ACC112 (cell line): ENCODE measurements at regions not wholly inside any gene's neighbourhood (a gene's known extent, or its start where the extent isn't known, plus 50 kb on each side); places are given as distances from the start of the nearest gene placed in this dataset.

ENCODE experiments used
- H2AFZ ChIP-seq: fragments of 200-600 bp; sonication (generic); one replicate; pipeline ENCODE4 v1.6.0; 2017; ENCODE audit warnings: antibody characterized with exemption, low read length; ENCODE audit not compliant: unreplicated experiment
- H3K27ac ChIP-seq: fragments of 200-600 bp; sonication (generic); 2 replicates; pipeline ENCODE4 v1.5.1; 2014; ENCODE audit warnings: low read depth, mild to moderate bottlenecking, antibody characterized with exemption, low read length, moderate library complexity
- H3K27me3 ChIP-seq: fragments of 200-600 bp; sonication (generic); 2 replicates; pipeline ENCODE4 v1.6.1; 2014; ENCODE audit warnings: mild to moderate bottlenecking, antibody characterized with exemption, low read length, moderate library complexity, mixed read lengths; ENCODE audit not compliant: insufficient read depth
- H3K36me3 ChIP-seq: fragments of 200-600 bp; sonication (generic); 2 replicates; pipeline ENCODE4 v1.6.1; 2016; ENCODE audit warnings: mild to moderate bottlenecking, antibody characterized with exemption, low read length, moderate library complexity, mixed read lengths; ENCODE audit not compliant: insufficient read depth
- H3K4me1 ChIP-seq: fragments of 200-600 bp; sonication (generic); one replicate; pipeline ENCODE4 v1.6.1; 2016; ENCODE audit warnings: low read length, mixed read lengths; ENCODE audit not compliant: insufficient read depth, unreplicated experiment, control insufficient read depth
- H3K4me3 ChIP-seq: fragments of 200-600 bp; sonication (generic); 2 replicates; pipeline ENCODE4 v1.5.1; 2014; ENCODE audit warnings: mild to moderate bottlenecking, low read depth, low read length
- H3K79me2 ChIP-seq: fragments of 200-600 bp; sonication (generic); one replicate; pipeline ENCODE4 v1.6.0; 2016; ENCODE audit warnings: low read length; ENCODE audit not compliant: control insufficient read depth, unreplicated experiment, insufficient read depth

- Histone ChIP-seq H3K4me3 (no peak overlapping the region), H3K4me1 (peaks cover 6% of the 10 kb centered on the region), H3K27me3 (no peaks in the 10 kb centered on the region), H3K27ac (no peak overlapping the region), H3K79me2 (no peaks in the 10 kb centered on the region), H2AFZ (no peak overlapping the region), H3K36me3 (no peaks in the 10 kb centered on the region)
Observed at GRCh38 chr10:61153771-61154170, 209.8 kb upstream of the RHOBTB1 start.

- H3K36me3 ChIP-seq, result no peaks in the 10 kb centered on the region
- no peaks in the 10 kb centered on the region for H3K4me1 ChIP-seq
- no peaks in the 10 kb centered on the region for H3K27me3 ChIP-seq
- no peak overlapping the region for H3K4me3 ChIP-seq
- H2AFZ ChIP-seq, result no peak overlapping the region
- no peak overlapping the region for H3K27ac ChIP-seq
- no peaks in the 10 kb centered on the region for H3K79me2 ChIP-seq
Observed at GRCh38 chr10:61151059-61151458, 207.1 kb upstream of the RHOBTB1 start.

GRCh38 chr10:61148451-61148850 lies 204.5 kb upstream of the RHOBTB1 start:
- no peaks in the 10 kb centered on the region for H3K79me2 ChIP-seq
- H3K4me3 ChIP-seq, result no peak overlapping the region
- H2AFZ ChIP-seq, result peak overlapping the region; percentile 28
- no peaks in the 10 kb centered on the region for H3K36me3 ChIP-seq
- no peaks in the 10 kb centered on the region for H3K4me1 ChIP-seq
- H3K27ac ChIP-seq, result no peak overlapping the region
- no peaks in the 10 kb centered on the region for H3K27me3 ChIP-seq

DNA sequence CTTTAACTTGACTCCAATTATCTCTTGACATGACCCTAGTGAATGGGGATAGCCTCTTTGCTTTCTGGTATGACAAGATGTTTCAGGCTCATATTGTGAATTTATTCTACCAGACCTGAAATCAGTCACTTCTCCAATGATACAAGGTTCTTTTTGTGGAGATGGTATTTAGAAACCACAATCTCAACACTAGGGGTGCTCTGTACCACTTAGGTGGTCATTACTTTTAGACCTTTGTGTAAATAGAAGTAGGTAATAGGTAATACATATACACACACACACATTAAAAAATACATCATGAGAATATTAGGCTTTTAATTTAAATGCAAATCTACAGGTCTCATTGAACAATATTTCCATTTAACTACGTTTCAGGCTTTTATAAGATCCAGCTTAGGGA lies 199.0 kb upstream of the RHOBTB1 start:
- Histone ChIP-seq H3K27me3 (no peaks in the 10 kb centered on the region), H3K27ac (no peak overlapping the region), H3K4me1 (no peaks in the 10 kb centered on the region), H3K36me3 (no peaks in the 10 kb centered on the region), H2AFZ (no peak overlapping the region), H3K79me2 (no peaks in the 10 kb centered on the region), H3K4me3 (no peak overlapping the region)

GRCh38 chr10:61140765-61141392 lies 196.9 kb upstream of the RHOBTB1 start:
- Histone ChIP-seq H3K4me3 (no peak overlapping the region), H3K79me2 (no peaks in the 10 kb centered on the region), H2AFZ (peak overlapping the region; percentile 65), H3K4me1 (no peaks in the 10 kb centered on the region), H3K27me3 (no peaks in the 10 kb centered on the region), H3K27ac (no peak overlapping the region), H3K36me3 (no peaks in the 10 kb centered on the region)

- Histone ChIP-seq H3K27ac (no peak overlapping the region), H3K36me3 (no peaks in the 10 kb centered on the region), H3K4me3 (no peak overlapping the region), H3K79me2 (no peaks in the 10 kb centered on the region), H2AFZ (no peak overlapping the region), H3K4me1 (no peaks in the 10 kb centered on the region), H3K27me3 (no peaks in the 10 kb centered on the region)
Observed at GRCh38 chr10:61139592-61139953, 195.6 kb upstream of the RHOBTB1 start.

DNA sequence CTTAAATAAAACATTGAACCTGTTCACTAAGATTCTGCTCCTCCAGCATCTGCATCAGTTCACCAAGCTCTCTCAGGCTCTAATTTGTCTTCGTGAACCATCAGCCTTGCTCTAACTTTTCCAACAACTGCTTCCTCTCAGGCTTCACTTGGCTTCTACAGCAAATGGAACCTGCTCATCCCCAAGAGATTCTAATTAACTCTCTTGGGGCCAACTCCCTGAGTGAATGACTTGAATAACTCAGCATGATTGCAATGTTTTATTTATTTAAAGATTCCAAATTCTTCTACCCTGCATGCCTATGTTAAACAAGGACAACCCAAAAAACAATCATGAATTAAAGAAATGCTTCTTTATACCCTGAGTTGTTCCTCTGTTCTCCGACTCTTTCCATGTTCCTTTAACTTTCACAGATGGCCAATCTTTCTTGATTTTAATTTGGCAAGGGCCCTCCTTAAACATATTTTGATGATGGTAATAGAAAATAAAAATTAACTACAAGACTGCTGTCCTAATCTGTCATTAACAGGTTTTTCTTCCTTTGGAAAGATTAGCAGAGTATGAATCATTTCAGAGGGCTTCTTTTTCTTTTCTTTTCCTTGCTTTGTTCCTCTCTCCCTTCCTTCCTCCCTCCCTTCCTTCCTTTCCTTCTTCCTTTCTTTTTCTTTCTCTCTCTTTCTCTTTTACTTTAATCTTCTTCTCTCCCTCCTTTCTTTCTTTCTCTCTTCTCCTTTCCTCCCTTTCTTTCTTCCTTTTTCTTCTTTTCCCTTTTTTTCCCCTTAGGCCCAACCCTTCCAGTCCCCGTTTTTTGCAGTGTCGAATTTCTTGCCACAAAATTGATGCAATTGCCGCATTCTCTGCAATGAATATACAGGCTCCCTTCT lies 195.0 kb upstream of the RHOBTB1 start:
- Histone ChIP-seq H3K36me3 (no peaks in the 10 kb centered on the region), H3K27me3 (no peaks in the 10 kb centered on the region), H2AFZ (no peak overlapping the region), H3K4me1 (no peaks in the 10 kb centered on the region), H3K4me3 (no peak overlapping the region), H3K27ac (no peak overlapping the region), H3K79me2 (no peaks in the 10 kb centered on the region)

GRCh38 chr10:61136139-61136538 lies 192.2 kb upstream of the RHOBTB1 start:
- H3K79me2 ChIP-seq, result no peaks in the 10 kb centered on the region
- no peaks in the 10 kb centered on the region for H3K4me1 ChIP-seq
- no peak overlapping the region for H3K4me3 ChIP-seq
- no peaks in the 10 kb centered on the region for H3K27me3 ChIP-seq
- H3K27ac ChIP-seq, result no peak overlapping the region
- no peaks in the 10 kb centered on the region for H3K36me3 ChIP-seq
- no peak overlapping the region for H2AFZ ChIP-seq

- Histone ChIP-seq H3K27ac (no peak overlapping the region), H3K4me1 (no peaks in the 10 kb centered on the region), H3K4me3 (no peak overlapping the region), H3K36me3 (no peaks in the 10 kb centered on the region), H3K79me2 (no peaks in the 10 kb centered on the region), H2AFZ (no peak overlapping the region), H3K27me3 (no peaks in the 10 kb centered on the region)
Observed at GRCh38 chr10:61135276-61135721, 191.3 kb upstream of the RHOBTB1 start.

GRCh38 chr10:61130366-61130765 lies 186.4 kb upstream of the RHOBTB1 start:
- Histone ChIP-seq H3K27me3 (no peaks in the 10 kb centered on the region), H3K79me2 (no peaks in the 10 kb centered on the region), H3K4me1 (no peaks in the 10 kb centered on the region), H3K27ac (no peak overlapping the region), H3K4me3 (no peak overlapping the region), H2AFZ (no peak overlapping the region), H3K36me3 (no peaks in the 10 kb centered on the region)

DNA sequence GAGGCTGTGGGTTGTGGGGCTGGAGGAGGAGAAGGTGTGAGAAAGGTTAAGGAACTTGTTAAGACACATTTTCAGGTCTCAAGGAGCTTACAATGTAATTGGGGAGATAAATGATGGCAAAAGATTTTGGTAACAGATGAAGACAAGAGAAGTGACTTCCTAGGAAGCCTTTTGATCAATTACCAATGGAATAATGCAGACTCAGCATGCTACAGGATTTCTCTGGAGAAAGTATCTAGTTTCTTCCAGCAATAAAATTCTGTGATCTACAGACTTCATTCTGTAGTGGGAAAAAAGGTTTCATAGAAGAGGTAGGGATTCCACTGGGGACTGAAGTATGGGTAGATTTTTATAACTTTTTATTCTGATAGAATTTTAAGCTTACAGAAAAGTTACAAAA lies 184.2 kb upstream of the RHOBTB1 start:
- Histone ChIP-seq H3K27me3 (no peaks in the 10 kb centered on the region), H3K4me1 (no peaks in the 10 kb centered on the region), H3K27ac (no peak overlapping the region), H2AFZ (no peak overlapping the region), H3K4me3 (no peak overlapping the region), H3K36me3 (no peaks in the 10 kb centered on the region), H3K79me2 (no peaks in the 10 kb centered on the region)
